ENCODE measurements at regions not wholly inside any gene's neighbourhood (a gene's known extent, or its start where the extent isn't known, plus 50 kb on each side); places are given as distances from the start of the nearest gene placed in this dataset.

DNA sequence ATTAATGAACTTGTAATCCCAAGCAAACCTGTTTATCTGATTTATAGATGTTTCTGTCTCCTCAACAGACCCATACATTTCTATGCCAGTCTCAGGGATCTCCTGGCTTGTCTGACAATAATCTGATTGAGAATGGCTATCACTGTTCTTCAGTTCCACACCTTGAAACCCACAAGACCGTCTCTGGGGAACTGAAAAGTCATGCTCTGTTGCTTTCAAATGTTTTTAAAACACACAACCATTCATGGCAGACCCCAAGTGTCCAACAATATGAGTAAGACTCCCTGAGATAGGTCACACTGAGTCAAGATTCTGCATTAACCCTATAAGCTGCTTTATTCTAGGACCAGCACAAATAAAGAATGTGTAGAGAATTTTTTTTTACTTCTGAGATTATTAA lies 611.2 kb upstream of the PLXNA2 start:
- no peak overlapping the region for H3K4me3 ChIP-seq (ENCODE audit: low read depth in 1 of 2, low read length in 2 of 2)
- no peaks in the 10 kb centered on the region for H3K36me3 ChIP-seq (ENCODE audit: control insufficient read depth in 2 of 2, insufficient read depth in 2 of 2, low read length in 1 of 2)
- no peaks in the 10 kb centered on the region for H3K4me1 ChIP-seq (ENCODE audit: control insufficient read depth in 2 of 2, insufficient read depth in 2 of 2, low read length in 1 of 2)
- WGBS, 2 donors: 70 to 73% methylated on average over 1 of the region's 1 CpG
- H3K9me3 ChIP-seq (ENCODE audit: control insufficient read depth in 2 of 2, insufficient read depth in 1 of 2, low read depth in 1 of 2, low read length in 1 of 2): no peaks in the 10 kb centered on the region
- no peaks in the 10 kb centered on the region for H3K27me3 ChIP-seq (ENCODE audit: control insufficient read depth in 1 of 2, insufficient read depth in 2 of 2, low read length in 2 of 2)
- H3K27ac ChIP-seq (ENCODE audit: low read depth in 2 of 2, low read length in 1 of 2): no peak overlapping the region

GRCh38 chr1:208857465-208857864 lies 613.3 kb upstream of the PLXNA2 start:
- 84% methylated on average over 2 of the region's 2 CpGs for WGBS, 2 donors
- H3K27me3 ChIP-seq (ENCODE audit: control insufficient read depth in 1 of 2, insufficient read depth in 2 of 2, low read length in 2 of 2): no peaks in the 10 kb centered on the region

DNA sequence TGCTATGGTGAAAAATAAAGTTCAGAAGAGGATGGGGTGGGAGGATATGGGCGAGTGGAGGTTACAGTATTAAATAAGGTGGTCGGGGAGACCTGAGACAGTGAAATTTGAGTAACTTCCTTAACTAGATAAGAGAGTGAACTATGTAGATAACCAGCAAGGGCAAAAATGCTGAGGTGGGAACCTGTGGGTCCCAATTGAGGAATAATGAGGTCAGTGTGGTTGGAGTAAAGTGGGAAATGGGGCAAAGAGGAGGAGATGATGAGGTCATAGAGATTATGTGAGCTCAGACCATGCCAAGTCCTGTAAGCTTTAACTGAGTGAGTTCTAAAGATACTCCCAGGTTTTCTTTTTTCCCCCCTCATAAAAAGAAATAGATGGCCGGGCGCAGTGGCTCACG lies 614.6 kb upstream of the PLXNA2 start:
- Histone ChIP-seq H3K27ac (ENCODE audit: low read depth in 2 of 2, low read length in 1 of 2) (no peak overlapping the region), H3K9me3 (ENCODE audit: control insufficient read depth in 2 of 2, insufficient read depth in 1 of 2, low read depth in 1 of 2, low read length in 1 of 2) (no peaks in the 10 kb centered on the region), H3K4me3 (ENCODE audit: low read depth in 1 of 2, low read length in 2 of 2) (no peak overlapping the region), H3K4me1 (ENCODE audit: control insufficient read depth in 2 of 2, insufficient read depth in 2 of 2, low read length in 1 of 2) (no peaks in the 10 kb centered on the region), H3K27me3 (ENCODE audit: control insufficient read depth in 1 of 2, insufficient read depth in 2 of 2, low read length in 2 of 2) (no peaks in the 10 kb centered on the region), H3K36me3 (ENCODE audit: control insufficient read depth in 2 of 2, insufficient read depth in 2 of 2, low read length in 1 of 2) (no peaks in the 10 kb centered on the region)
- WGBS, 2 donors: 78 to 82% methylated on average over 5 of the region's 5 CpGs

More at GRCh38 chr1:208857465-208857864, 613.3 kb upstream of the PLXNA2 start:
- Histone ChIP-seq H3K4me1 (ENCODE audit: control insufficient read depth in 2 of 2, insufficient read depth in 2 of 2, low read length in 1 of 2) (no peaks in the 10 kb centered on the region), H3K4me3 (ENCODE audit: low read depth in 1 of 2, low read length in 2 of 2) (no peak overlapping the region), H3K9me3 (ENCODE audit: control insufficient read depth in 2 of 2, insufficient read depth in 1 of 2, low read depth in 1 of 2, low read length in 1 of 2) (no peaks in the 10 kb centered on the region), H3K36me3 (ENCODE audit: control insufficient read depth in 2 of 2, insufficient read depth in 2 of 2, low read length in 1 of 2) (no peaks in the 10 kb centered on the region), H3K27ac (ENCODE audit: low read depth in 2 of 2, low read length in 1 of 2) (no peak overlapping the region)

- no peak overlapping the region for H3K4me3 ChIP-seq (ENCODE audit: low read depth in 1 of 2, low read length in 2 of 2)
- H3K27me3 ChIP-seq (ENCODE audit: control insufficient read depth in 1 of 2, insufficient read depth in 2 of 2, low read length in 2 of 2): no peaks in the 10 kb centered on the region
- H3K36me3 ChIP-seq (ENCODE audit: control insufficient read depth in 2 of 2, insufficient read depth in 2 of 2, low read length in 1 of 2): no peaks in the 10 kb centered on the region
- 67 to 88% methylated on average over 1 of the region's 1 CpG for WGBS, 2 donors
- H3K9me3 ChIP-seq (ENCODE audit: control insufficient read depth in 2 of 2, insufficient read depth in 1 of 2, low read depth in 1 of 2, low read length in 1 of 2): no peaks in the 10 kb centered on the region
- H3K4me1 ChIP-seq (ENCODE audit: control insufficient read depth in 2 of 2, insufficient read depth in 2 of 2, low read length in 1 of 2): no peaks in the 10 kb centered on the region
- no peak overlapping the region for H3K27ac ChIP-seq (ENCODE audit: low read depth in 2 of 2, low read length in 1 of 2)
Measured at GRCh38 chr1:208864366-208864965, 620.3 kb upstream of the PLXNA2 start.

DNA sequence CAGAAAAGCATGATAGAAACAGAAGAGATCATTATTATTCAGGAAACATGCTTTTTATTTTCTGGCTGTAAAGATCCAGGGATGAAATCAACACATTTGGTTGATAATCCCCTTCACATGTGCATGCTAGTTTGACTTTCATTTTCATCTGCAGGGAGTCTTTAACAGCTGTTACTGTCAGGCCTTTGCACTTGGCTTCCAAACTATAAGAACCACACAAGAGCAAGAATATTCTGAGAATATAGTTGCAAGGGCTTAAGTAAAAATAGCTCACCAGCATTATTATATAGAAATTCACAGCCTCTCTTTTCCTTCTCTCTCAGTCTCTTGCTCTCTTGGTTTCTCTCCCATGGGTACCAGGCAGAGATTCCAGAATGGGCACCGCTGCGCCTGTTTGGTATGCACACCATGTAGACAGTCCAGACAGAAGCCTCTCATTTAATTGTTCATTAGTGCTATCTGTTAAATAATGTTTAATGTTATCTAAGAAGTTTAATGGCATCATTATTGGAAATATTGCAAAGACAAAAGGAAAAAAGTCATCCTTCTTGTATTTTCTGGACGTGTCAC lies 622.3 kb upstream of the PLXNA2 start:
- WGBS, 2 donors: 86 to 91% methylated on average over 3 of the region's 3 CpGs
- no peaks in the 10 kb centered on the region for H3K36me3 ChIP-seq (ENCODE audit: control insufficient read depth in 2 of 2, insufficient read depth in 2 of 2, low read length in 1 of 2)
- no peaks in the 10 kb centered on the region for H3K9me3 ChIP-seq (ENCODE audit: control insufficient read depth in 2 of 2, insufficient read depth in 1 of 2, low read depth in 1 of 2, low read length in 1 of 2)
- H3K27me3 ChIP-seq (ENCODE audit: control insufficient read depth in 1 of 2, insufficient read depth in 2 of 2, low read length in 2 of 2): no peaks in the 10 kb centered on the region
- H3K27ac ChIP-seq (ENCODE audit: low read depth in 2 of 2, low read length in 1 of 2): no peak overlapping the region
- H3K4me1 ChIP-seq (ENCODE audit: control insufficient read depth in 2 of 2, insufficient read depth in 2 of 2, low read length in 1 of 2): no peaks in the 10 kb centered on the region
- H3K4me3 ChIP-seq (ENCODE audit: low read depth in 1 of 2, low read length in 2 of 2): no peak overlapping the region

GRCh38 chr1:208868554-208868953 lies 624.4 kb upstream of the PLXNA2 start:
- WGBS, 2 donors: 46 to 80% methylated on average over 2 of the region's 2 CpGs
- Histone ChIP-seq H3K27me3 (ENCODE audit: control insufficient read depth in 1 of 2, insufficient read depth in 2 of 2, low read length in 2 of 2) (no peaks in the 10 kb centered on the region), H3K27ac (ENCODE audit: low read depth in 2 of 2, low read length in 1 of 2) (no peak overlapping the region), H3K4me3 (ENCODE audit: low read depth in 1 of 2, low read length in 2 of 2) (no peak overlapping the region), H3K9me3 (ENCODE audit: control insufficient read depth in 2 of 2, insufficient read depth in 1 of 2, low read depth in 1 of 2, low read length in 1 of 2) (no peaks in the 10 kb centered on the region), H3K4me1 (ENCODE audit: control insufficient read depth in 2 of 2, insufficient read depth in 2 of 2, low read length in 1 of 2) (no peaks in the 10 kb centered on the region), H3K36me3 (ENCODE audit: control insufficient read depth in 2 of 2, insufficient read depth in 2 of 2, low read length in 1 of 2) (no peaks in the 10 kb centered on the region)

GRCh38 chr1:208874915-208875314 lies 630.7 kb upstream of the PLXNA2 start:
- Histone ChIP-seq H3K4me3 (ENCODE audit: low read depth in 1 of 2, low read length in 2 of 2) (no peak overlapping the region), H3K9me3 (ENCODE audit: control insufficient read depth in 2 of 2, insufficient read depth in 1 of 2, low read depth in 1 of 2, low read length in 1 of 2) (no peaks in the 10 kb centered on the region), H3K27me3 (ENCODE audit: control insufficient read depth in 1 of 2, insufficient read depth in 2 of 2, low read length in 2 of 2) (no peaks in the 10 kb centered on the region), H3K4me1 (ENCODE audit: control insufficient read depth in 2 of 2, insufficient read depth in 2 of 2, low read length in 1 of 2) (no peaks in the 10 kb centered on the region), H3K36me3 (ENCODE audit: control insufficient read depth in 2 of 2, insufficient read depth in 2 of 2, low read length in 1 of 2) (no peaks in the 10 kb centered on the region), H3K27ac (ENCODE audit: low read depth in 2 of 2, low read length in 1 of 2) (no peak overlapping the region)
- 63 to 64% methylated on average over 1 of the region's 1 CpG for WGBS, 2 donors

- no peak overlapping the region for H3K27ac ChIP-seq (ENCODE audit: low read depth in 2 of 2, low read length in 1 of 2)
- H3K9me3 ChIP-seq (ENCODE audit: control insufficient read depth in 2 of 2, insufficient read depth in 1 of 2, low read depth in 1 of 2, low read length in 1 of 2): no peaks in the 10 kb centered on the region
- WGBS, 2 donors: 61 to 83% methylated on average over 3 of the region's 3 CpGs
- no peak overlapping the region for H3K4me3 ChIP-seq (ENCODE audit: low read depth in 1 of 2, low read length in 2 of 2)
- H3K36me3 ChIP-seq (ENCODE audit: control insufficient read depth in 2 of 2, insufficient read depth in 2 of 2, low read length in 1 of 2): no peaks in the 10 kb centered on the region
- H3K4me1 ChIP-seq (ENCODE audit: control insufficient read depth in 2 of 2, insufficient read depth in 2 of 2, low read length in 1 of 2): no peaks in the 10 kb centered on the region
- no peaks in the 10 kb centered on the region for H3K27me3 ChIP-seq (ENCODE audit: control insufficient read depth in 1 of 2, insufficient read depth in 2 of 2, low read length in 2 of 2)
Measured at GRCh38 chr1:208879022-208879421, 634.8 kb upstream of the PLXNA2 start.

DNA sequence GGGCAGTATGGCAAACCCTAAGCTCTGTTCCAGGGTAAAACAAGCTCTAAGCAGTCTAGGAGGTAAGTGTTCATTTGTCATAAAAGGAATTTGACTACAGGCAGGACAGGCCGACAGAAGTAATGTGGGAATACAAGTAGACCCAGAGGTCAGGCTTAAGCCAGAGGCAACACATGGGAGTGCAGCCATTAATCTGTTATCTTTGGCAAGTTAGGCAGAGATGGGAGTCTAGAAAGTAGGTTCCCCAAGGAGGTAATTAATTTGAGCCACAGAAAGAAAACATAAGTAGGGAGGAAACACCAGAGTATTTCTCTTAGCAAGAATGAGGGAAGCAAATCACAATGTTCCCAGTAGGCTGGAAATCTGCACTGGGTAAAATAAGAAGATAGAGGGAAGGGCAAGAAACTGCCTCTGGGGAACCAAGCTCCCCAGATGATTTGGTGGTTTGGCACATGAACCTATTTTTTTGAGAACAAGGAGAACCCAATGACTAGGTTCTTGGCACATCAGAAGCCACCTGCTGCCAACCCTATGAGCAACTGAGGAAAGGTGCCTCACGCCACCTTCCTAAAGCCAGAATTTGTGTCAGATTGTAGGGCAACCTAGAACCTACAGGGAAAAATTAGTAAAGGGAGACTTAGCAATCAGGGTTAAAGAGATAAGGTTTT lies 636.4 kb upstream of the PLXNA2 start:
- Histone ChIP-seq H3K4me1 (ENCODE audit: control insufficient read depth in 2 of 2, insufficient read depth in 2 of 2, low read length in 1 of 2) (no peaks in the 10 kb centered on the region), H3K27ac (ENCODE audit: low read depth in 2 of 2, low read length in 1 of 2) (no peak overlapping the region), H3K27me3 (ENCODE audit: control insufficient read depth in 1 of 2, insufficient read depth in 2 of 2, low read length in 2 of 2) (no peaks in the 10 kb centered on the region), H3K9me3 (ENCODE audit: control insufficient read depth in 2 of 2, insufficient read depth in 1 of 2, low read depth in 1 of 2, low read length in 1 of 2) (no peaks in the 10 kb centered on the region), H3K4me3 (ENCODE audit: low read depth in 1 of 2, low read length in 2 of 2) (no peak overlapping the region), H3K36me3 (ENCODE audit: control insufficient read depth in 2 of 2, insufficient read depth in 2 of 2, low read length in 1 of 2) (no peaks in the 10 kb centered on the region)
- WGBS, 2 donors: 37 to 47% methylated on average over 2 of the region's 2 CpGs

- Histone ChIP-seq H3K36me3 (ENCODE audit: control insufficient read depth in 2 of 2, insufficient read depth in 2 of 2, low read length in 1 of 2) (no peaks in the 10 kb centered on the region), H3K4me3 (ENCODE audit: low read depth in 1 of 2, low read length in 2 of 2) (no peak overlapping the region), H3K4me1 (ENCODE audit: control insufficient read depth in 2 of 2, insufficient read depth in 2 of 2, low read length in 1 of 2) (no peaks in the 10 kb centered on the region), H3K27me3 (ENCODE audit: control insufficient read depth in 1 of 2, insufficient read depth in 2 of 2, low read length in 2 of 2) (no peaks in the 10 kb centered on the region), H3K9me3 (ENCODE audit: control insufficient read depth in 2 of 2, insufficient read depth in 1 of 2, low read depth in 1 of 2, low read length in 1 of 2) (no peaks in the 10 kb centered on the region), H3K27ac (ENCODE audit: low read depth in 2 of 2, low read length in 1 of 2) (no peak overlapping the region)
- WGBS, 2 donors: 15 to 28% methylated on average over 1 of the region's 1 CpG
Measured at GRCh38 chr1:208885060-208885459, 640.9 kb upstream of the PLXNA2 start.

All from esophagus (tissue), 2 donors.